ENCODE measurements at regions not wholly inside any gene's neighbourhood (a gene's known extent, or its start where the extent isn't known, plus 50 kb on each side); places are given as distances from the start of the nearest gene placed in this dataset.
"Not testable (repeated sequence)": the region's sequence is repeated elsewhere in the genome, so short reads cannot be mapped to it uniquely, and the experiment has no call there.

GRCh38 chr15:22713933-22714332 lies 72.5 kb upstream of the NIPA1 start:
- TF ChIP-seq, protein P1, sequence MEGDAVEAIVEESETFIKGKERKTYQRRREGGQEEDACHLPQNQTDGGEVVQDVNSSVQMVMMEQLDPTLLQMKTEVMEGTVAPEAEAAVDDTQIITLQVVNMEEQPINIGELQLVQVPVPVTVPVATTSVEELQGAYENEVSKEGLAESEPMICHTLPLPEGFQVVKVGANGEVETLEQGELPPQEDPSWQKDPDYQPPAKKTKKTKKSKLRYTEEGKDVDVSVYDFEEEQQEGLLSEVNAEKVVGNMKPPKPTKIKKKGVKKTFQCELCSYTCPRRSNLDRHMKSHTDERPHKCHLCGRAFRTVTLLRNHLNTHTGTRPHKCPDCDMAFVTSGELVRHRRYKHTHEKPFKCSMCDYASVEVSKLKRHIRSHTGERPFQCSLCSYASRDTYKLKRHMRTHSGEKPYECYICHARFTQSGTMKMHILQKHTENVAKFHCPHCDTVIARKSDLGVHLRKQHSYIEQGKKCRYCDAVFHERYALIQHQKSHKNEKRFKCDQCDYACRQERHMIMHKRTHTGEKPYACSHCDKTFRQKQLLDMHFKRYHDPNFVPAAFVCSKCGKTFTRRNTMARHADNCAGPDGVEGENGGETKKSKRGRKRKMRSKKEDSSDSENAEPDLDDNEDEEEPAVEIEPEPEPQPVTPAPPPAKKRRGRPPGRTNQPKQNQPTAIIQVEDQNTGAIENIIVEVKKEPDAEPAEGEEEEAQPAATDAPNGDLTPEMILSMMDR (conservative IDR thresholded peaks at IDR 0.05; ENCODE audit: low read depth, low read length): not testable (repeated sequence)
- TF ChIP-seq EZH2 (IDR thresholded peaks at IDR 0.05; ENCODE audit: low read length, unreplicated experiment); EZH2phosphoT487 (IDR thresholded peaks at IDR 0.05; ENCODE audit: borderline replicate concordance, low read length): not testable (repeated sequence)

Data from PC-3 (cell line).